Vagina (tissue), 2 donors: ENCODE measurements at regions not wholly inside any gene's neighbourhood (a gene's known extent, or its start where the extent isn't known, plus 50 kb on each side); places are given as distances from the start of the nearest gene placed in this dataset.

ENCODE experiments used
- DNase-seq, 2 donors: peaks; one replicate each; pipeline ENCODE4 v3.0.0-alpha.2; 2017; ENCODE audit errors: extremely low spot score in 2 of 2
- H3K27ac ChIP-seq: fragments of 200-600 bp; sonication (generic); one replicate; pipeline ENCODE4 v1.5.1; 2019
- H3K27me3 ChIP-seq: fragments of 200-600 bp; sonication (generic); one replicate; pipeline ENCODE4 v1.5.1; 2019
- H3K36me3 ChIP-seq, 2 donors: fragments of 200-600 bp; sonication (generic); one replicate each; pipeline ENCODE4 v1.5.1; 2017 to 2019
- H3K4me1 ChIP-seq: fragments of 200-600 bp; sonication (generic); one replicate; pipeline ENCODE4 v1.5.1; 2019
- H3K4me3 ChIP-seq, 2 donors: fragments of 200-600 bp; sonication (generic); 1 replicate in 1 of 2; 2 replicates in 1 of 2; pipeline ENCODE4 v1.5.1; 2016 to 2019
- H3K9me3 ChIP-seq: fragments of 200-600 bp; sonication (generic); one replicate; pipeline ENCODE4 v1.5.1; 2019
- POLR2A ChIP-seq, 2 donors: fragments of 450-650 bp; IDR thresholded peaks; one replicate each; pipeline ENCODE4 v1.6.1; 2017; ENCODE audit warnings: antibody characterized with exemption in 2 of 2, mild to moderate bottlenecking in 2 of 2, moderate library complexity in 2 of 2
- POLR2AphosphoS5 ChIP-seq, 2 donors: sonication (generic); formaldehyde crosslinking; IDR thresholded peaks; one replicate each; pipeline ENCODE4 v1.9.0; 2017; ENCODE audit warnings: antibody characterized with exemption in 2 of 2, mild to moderate bottlenecking in 2 of 2, low read depth in 1 of 2; ENCODE audit not compliant: insufficient read depth in 1 of 2
- intact Hi-C: fragments of 100-400 bp; cut with DNase I; formaldehyde crosslinking; loops from one replicate; pipeline ENCODE4 v1.15.1; 2023
- TF ChIP-seq, protein P1 (sequence below), 3 experiments: fragments of 450-650 bp in 2 of 3; fragments of 200-600 bp in 1 of 3; sonication (generic) in 1 of 3; IDR thresholded peaks; one replicate each; pipeline ENCODE4 v1.5.1; 2017 to 2019; ENCODE audit warnings: antibody characterized with exemption in 3 of 3, mild to moderate bottlenecking in 2 of 3, moderate library complexity in 2 of 3

DNA sequence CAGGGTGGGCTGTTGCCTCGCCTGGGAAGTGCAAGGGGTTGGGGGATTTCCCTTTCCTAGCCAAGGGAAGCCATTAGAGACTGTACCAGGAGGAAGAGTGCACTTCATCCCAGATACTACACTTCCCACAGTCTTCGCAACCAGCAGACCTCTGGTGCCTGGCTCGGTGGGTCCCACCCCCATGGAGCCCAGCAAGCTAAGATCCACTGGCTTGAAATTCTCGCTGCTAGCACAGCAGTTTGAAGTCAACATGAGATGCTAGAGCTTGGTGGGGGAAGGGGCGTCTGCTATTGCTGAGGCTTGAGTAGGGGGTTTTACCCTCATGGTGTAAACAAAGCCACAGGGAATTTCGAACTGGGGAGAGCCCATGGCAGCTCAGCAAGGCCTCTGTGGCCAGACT, 586.4 kb downstream of the HTR1A start:
- Histone ChIP-seq H3K4me3 (no peak overlapping the region), H3K4me1 (no peaks in the 10 kb centered on the region), H3K36me3 (no peaks in the 10 kb centered on the region), H3K27me3 (no peaks in the 10 kb centered on the region), H3K9me3 (no peaks in the 10 kb centered on the region), H3K27ac (no peak overlapping the region)
- intact Hi-C loops: no loop called here
- no peak for DNase-seq
- TF ChIP-seq POLR2AphosphoS5 (IDR thresholded peaks at IDR 0.05; ENCODE audit: insufficient read depth in 1 of 2, low read depth in 1 of 2) (no peak), POLR2A (IDR thresholded peaks at IDR 0.05) (no peak)
- TF ChIP-seq, protein P1, sequence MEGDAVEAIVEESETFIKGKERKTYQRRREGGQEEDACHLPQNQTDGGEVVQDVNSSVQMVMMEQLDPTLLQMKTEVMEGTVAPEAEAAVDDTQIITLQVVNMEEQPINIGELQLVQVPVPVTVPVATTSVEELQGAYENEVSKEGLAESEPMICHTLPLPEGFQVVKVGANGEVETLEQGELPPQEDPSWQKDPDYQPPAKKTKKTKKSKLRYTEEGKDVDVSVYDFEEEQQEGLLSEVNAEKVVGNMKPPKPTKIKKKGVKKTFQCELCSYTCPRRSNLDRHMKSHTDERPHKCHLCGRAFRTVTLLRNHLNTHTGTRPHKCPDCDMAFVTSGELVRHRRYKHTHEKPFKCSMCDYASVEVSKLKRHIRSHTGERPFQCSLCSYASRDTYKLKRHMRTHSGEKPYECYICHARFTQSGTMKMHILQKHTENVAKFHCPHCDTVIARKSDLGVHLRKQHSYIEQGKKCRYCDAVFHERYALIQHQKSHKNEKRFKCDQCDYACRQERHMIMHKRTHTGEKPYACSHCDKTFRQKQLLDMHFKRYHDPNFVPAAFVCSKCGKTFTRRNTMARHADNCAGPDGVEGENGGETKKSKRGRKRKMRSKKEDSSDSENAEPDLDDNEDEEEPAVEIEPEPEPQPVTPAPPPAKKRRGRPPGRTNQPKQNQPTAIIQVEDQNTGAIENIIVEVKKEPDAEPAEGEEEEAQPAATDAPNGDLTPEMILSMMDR (IDR thresholded peaks at IDR 0.05): no peak

DNA sequence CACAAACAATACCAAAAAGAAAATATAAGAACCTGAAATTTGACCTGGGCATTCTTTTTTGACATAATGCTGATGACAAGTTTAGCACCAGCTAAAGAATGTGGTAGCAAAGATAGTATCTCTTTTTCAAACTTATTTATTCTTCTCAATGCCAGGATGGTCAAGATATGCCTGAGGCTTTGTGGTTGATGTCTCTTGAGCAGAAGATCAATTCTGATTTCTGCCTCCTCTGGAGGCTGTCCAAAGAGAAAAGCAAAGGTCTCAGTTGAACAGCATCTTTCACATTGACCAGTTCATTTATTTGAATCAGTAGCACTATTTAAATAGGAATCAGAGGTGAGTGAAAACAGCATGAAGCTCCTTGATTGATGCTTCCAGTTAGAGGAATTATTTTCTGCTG, 588.2 kb downstream of the HTR1A start:
- DNase-seq: no peak
- no peaks in the 10 kb centered on the region for H3K27me3 ChIP-seq
- no peaks in the 10 kb centered on the region for H3K4me1 ChIP-seq
- H3K27ac ChIP-seq: no peak overlapping the region
- H3K36me3 ChIP-seq: no peaks in the 10 kb centered on the region
- intact Hi-C loops: no loop called here
- H3K9me3 ChIP-seq: no peaks in the 10 kb centered on the region
- H3K4me3 ChIP-seq: no peak overlapping the region
- TF ChIP-seq POLR2AphosphoS5 (IDR thresholded peaks at IDR 0.05; ENCODE audit: insufficient read depth in 1 of 2, low read depth in 1 of 2) (no peak), POLR2A (IDR thresholded peaks at IDR 0.05) (no peak)
- TF ChIP-seq, protein P1 (IDR thresholded peaks at IDR 0.05): no peak

DNA sequence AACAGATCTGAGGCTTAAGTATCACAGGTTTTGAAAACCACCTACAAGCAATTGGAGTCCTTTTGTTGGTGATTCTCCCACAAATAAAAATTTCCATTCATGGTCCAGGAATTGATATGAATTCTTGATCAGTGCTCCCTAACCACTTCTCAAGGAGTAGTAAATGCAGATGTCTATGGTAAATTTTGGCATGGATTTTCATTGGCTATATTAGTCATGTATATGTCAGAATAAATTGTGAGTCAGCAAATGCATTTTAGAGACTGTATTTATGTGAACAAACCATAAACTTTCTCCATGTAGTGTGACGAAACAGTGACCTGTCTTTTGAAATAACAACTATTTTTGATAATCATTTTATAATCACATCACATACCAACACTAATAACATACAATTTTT, 611.1 kb downstream of the HTR1A start:
- Histone ChIP-seq H3K9me3 (no peaks in the 10 kb centered on the region), H3K4me1 (no peaks in the 10 kb centered on the region), H3K36me3 (no peaks in the 10 kb centered on the region), H3K4me3 (no peak overlapping the region), H3K27ac (no peak overlapping the region), H3K27me3 (no peaks in the 10 kb centered on the region)
- intact Hi-C loops: no loop called here
- DNase-seq: no peak
- TF ChIP-seq, protein P1 (IDR thresholded peaks at IDR 0.05): no peak
- TF ChIP-seq POLR2A (IDR thresholded peaks at IDR 0.05) (no peak), POLR2AphosphoS5 (IDR thresholded peaks at IDR 0.05; ENCODE audit: insufficient read depth in 1 of 2, low read depth in 1 of 2) (no peak)

DNA sequence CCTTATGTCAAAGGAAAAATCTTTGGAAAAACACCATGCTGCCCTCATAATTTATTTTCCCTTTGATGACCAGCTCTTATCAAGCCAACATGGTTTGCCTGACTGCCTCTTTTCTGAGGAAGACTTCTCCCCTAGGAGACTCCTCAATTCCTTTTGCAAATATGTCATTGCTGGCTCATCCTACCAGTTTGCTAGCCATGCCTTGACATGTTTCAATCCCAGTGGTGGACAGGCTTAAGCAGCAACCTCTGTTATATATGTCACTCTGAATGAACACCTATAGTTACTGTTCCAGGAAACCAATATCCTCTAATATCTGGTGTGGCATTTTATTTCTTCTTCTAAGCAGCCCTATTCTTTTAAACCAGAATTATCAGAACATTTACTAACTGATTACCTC, 615.8 kb downstream of the HTR1A start:
- no peaks in the 10 kb centered on the region for H3K4me1 ChIP-seq
- no peak overlapping the region for H3K4me3 ChIP-seq
- intact Hi-C loops: no loop called here
- no peaks in the 10 kb centered on the region for H3K9me3 ChIP-seq
- H3K36me3 ChIP-seq: no peaks in the 10 kb centered on the region
- no peak for DNase-seq
- no peaks in the 10 kb centered on the region for H3K27me3 ChIP-seq
- H3K27ac ChIP-seq: no peak overlapping the region
- TF ChIP-seq POLR2A (IDR thresholded peaks at IDR 0.05): no peak
- TF ChIP-seq, protein P1 (IDR thresholded peaks at IDR 0.05): no peak
- no peak for TF ChIP-seq POLR2AphosphoS5 (IDR thresholded peaks at IDR 0.05; ENCODE audit: insufficient read depth in 1 of 2, low read depth in 1 of 2)

DNA sequence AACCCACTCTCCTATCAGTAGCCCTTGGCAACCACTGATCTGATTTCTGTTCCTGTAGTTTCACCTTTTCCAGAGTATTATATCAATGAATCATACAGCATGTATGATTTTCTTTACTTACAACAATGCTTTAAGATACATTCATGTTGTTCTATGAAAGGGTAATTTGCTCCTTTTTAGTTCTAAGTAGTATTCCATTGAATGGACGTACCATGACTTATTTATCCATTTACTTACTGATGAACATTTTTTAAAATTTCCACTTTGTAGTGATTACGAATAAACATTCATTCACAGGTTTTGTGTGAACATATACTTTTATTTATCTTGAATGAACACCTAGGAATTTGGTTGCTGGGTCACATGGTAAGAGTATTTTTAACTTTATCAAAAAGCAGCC, 620.8 kb downstream of the HTR1A start:
- intact Hi-C loops: no loop called here
- TF ChIP-seq, protein P1 (IDR thresholded peaks at IDR 0.05): no peak
- TF ChIP-seq POLR2A (IDR thresholded peaks at IDR 0.05): no peak
- no peak for TF ChIP-seq POLR2AphosphoS5 (IDR thresholded peaks at IDR 0.05; ENCODE audit: insufficient read depth in 1 of 2, low read depth in 1 of 2)
- no peaks in the 10 kb centered on the region for H3K4me1 ChIP-seq
- H3K36me3 ChIP-seq: no peaks in the 10 kb centered on the region
- H3K9me3 ChIP-seq: no peaks in the 10 kb centered on the region
- no peak for DNase-seq
- H3K27me3 ChIP-seq: no peaks in the 10 kb centered on the region
- H3K27ac ChIP-seq: no peak overlapping the region
- H3K4me3 ChIP-seq: no peak overlapping the region
